ENCODE measurements at regions not wholly inside any gene's neighbourhood (a gene's known extent, or its start where the extent isn't known, plus 50 kb on each side); places are given as distances from the start of the nearest gene placed in this dataset.

GRCh38 chr7:34309584-34309983 lies 348.4 kb upstream of the NPSR1 start:
- TF ChIP-seq CTCF (IDR thresholded peaks at IDR 0.05; ENCODE audit: insufficient read depth in 1 of 2, low read depth in 1 of 2, low read length in 1 of 2, severe bottlenecking in 1 of 2, unreplicated experiment in 1 of 2), result no peak
- Mint-ChIP-seq H3K27me3 (ENCODE audit: insufficient read depth, unreplicated experiment) (no peaks in the 10 kb centered on the region), H3K4me1 (ENCODE audit: low read depth, unreplicated experiment) (no peaks in the 10 kb centered on the region), H3K9me3 (ENCODE audit: unreplicated experiment) (no peaks in the 10 kb centered on the region), H3K4me3 (ENCODE audit: unreplicated experiment) (no peak overlapping the region), H3K27ac (ENCODE audit: unreplicated experiment) (no peak overlapping the region), H3K36me3 (ENCODE audit: insufficient read depth, unreplicated experiment) (no peaks in the 10 kb centered on the region)
- DNase-seq, result no peak
- BruUV-seq (replicated peaks), result no TSS peak
- Histone ChIP-seq H3K27me3 (replicated peaks; ENCODE audit: control insufficient read depth, insufficient read depth, low read length) (no peaks in the 10 kb centered on the region), H3K36me3 (ENCODE audit: control insufficient read depth, insufficient read depth, low read length) (no peaks in the 10 kb centered on the region), H3K9me3 (peaks cover 8% of the 10 kb centered on the region; the same call in 1 of the 2 replicates), H3K4me3 (ENCODE audit: low read depth, low read length) (no peak overlapping the region), H3K4me1 (no peaks in the 10 kb centered on the region)
- CTCF ChIA-PET, result no interaction called here
- POLR2A ChIA-PET, result no interaction called here
- intact Hi-C loops (cut with micrococcal nuclease; ENCODE audit: unreplicated experiment), result no loop called here

GRCh38 chr7:34311591-34311990 lies 346.4 kb upstream of the NPSR1 start:
- Histone ChIP-seq H3K36me3 (ENCODE audit: control insufficient read depth, insufficient read depth, low read length) (no peaks in the 10 kb centered on the region), H3K9me3 (peaks cover 8% of the 10 kb centered on the region; the same call in 1 of the 2 replicates), H3K4me3 (ENCODE audit: low read depth, low read length) (no peak overlapping the region), H3K27me3 (replicated peaks; ENCODE audit: control insufficient read depth, insufficient read depth, low read length) (no peaks in the 10 kb centered on the region), H3K4me1 (no peaks in the 10 kb centered on the region)
- Mint-ChIP-seq H3K36me3 (ENCODE audit: insufficient read depth, unreplicated experiment) (no peaks in the 10 kb centered on the region), H3K27me3 (ENCODE audit: insufficient read depth, unreplicated experiment) (no peaks in the 10 kb centered on the region), H3K4me3 (ENCODE audit: unreplicated experiment) (no peak overlapping the region), H3K9me3 (ENCODE audit: unreplicated experiment) (no peaks in the 10 kb centered on the region), H3K27ac (ENCODE audit: unreplicated experiment) (no peak overlapping the region), H3K4me1 (ENCODE audit: low read depth, unreplicated experiment) (no peaks in the 10 kb centered on the region)
- TF ChIP-seq CTCF (IDR thresholded peaks at IDR 0.05; ENCODE audit: insufficient read depth in 1 of 2, low read depth in 1 of 2, low read length in 1 of 2, severe bottlenecking in 1 of 2, unreplicated experiment in 1 of 2), result no peak
- intact Hi-C loops (cut with micrococcal nuclease; ENCODE audit: unreplicated experiment), result no loop called here
- BruUV-seq (replicated peaks), result no TSS peak
- ChIA-PET POLR2A (no interaction called here), CTCF (no interaction called here)
- no peak for DNase-seq

- intact Hi-C loops (cut with micrococcal nuclease; ENCODE audit: unreplicated experiment), result no loop called here
- TF ChIP-seq CTCF (IDR thresholded peaks at IDR 0.05; ENCODE audit: insufficient read depth in 1 of 2, low read depth in 1 of 2, low read length in 1 of 2, severe bottlenecking in 1 of 2, unreplicated experiment in 1 of 2), result no peak
- H3K4me1 Mint-ChIP-seq (ENCODE audit: low read depth, unreplicated experiment), result no peaks in the 10 kb centered on the region
- DNase-seq, result no peak
- Histone ChIP-seq H3K36me3 (ENCODE audit: control insufficient read depth, insufficient read depth, low read length) (no peaks in the 10 kb centered on the region), H3K4me3 (ENCODE audit: low read depth, low read length) (no peak overlapping the region), H3K9me3 (peaks cover 8% of the 10 kb centered on the region; the same call in 1 of the 2 replicates), H3K4me1 (no peaks in the 10 kb centered on the region), H3K27me3 (replicated peaks; ENCODE audit: control insufficient read depth, insufficient read depth, low read length) (no peaks in the 10 kb centered on the region)
- no peaks in the 10 kb centered on the region for H3K36me3 Mint-ChIP-seq (ENCODE audit: insufficient read depth, unreplicated experiment)
- ChIA-PET CTCF (no interaction called here), POLR2A (no interaction called here)
- H3K27ac Mint-ChIP-seq (ENCODE audit: unreplicated experiment), result no peak overlapping the region
- no peaks in the 10 kb centered on the region for H3K9me3 Mint-ChIP-seq (ENCODE audit: unreplicated experiment)
- no TSS peak for BruUV-seq (replicated peaks)
- H3K27me3 Mint-ChIP-seq (ENCODE audit: insufficient read depth, unreplicated experiment), result no peaks in the 10 kb centered on the region
- H3K4me3 Mint-ChIP-seq (ENCODE audit: unreplicated experiment), result no peak overlapping the region
Measured at GRCh38 chr7:34312624-34313023, 345.4 kb upstream of the NPSR1 start.
